ENCODE measurements at regions not wholly inside any gene's neighbourhood (a gene's known extent, or its start where the extent isn't known, plus 50 kb on each side); places are given as distances from the start of the nearest gene placed in this dataset.
"Not testable (repeated sequence)": the region's sequence is repeated elsewhere in the genome, so short reads cannot be mapped to it uniquely, and the experiment has no call there.

GRCh38 chr13:87604437-87604836 is 66.7 kb upstream of the SLITRK5 start:
- not testable (repeated sequence) for DNase-seq

GRCh38 chr13:87607266-87607665 is 63.9 kb upstream of the SLITRK5 start:
- DNase-seq: no peak

GRCh38 chr13:87614276-87614675 is 56.9 kb upstream of the SLITRK5 start:
- no peak for DNase-seq
